ENCODE measurements at regions not wholly inside any gene's neighbourhood (a gene's known extent, or its start where the extent isn't known, plus 50 kb on each side); places are given as distances from the start of the nearest gene placed in this dataset.

DNA sequence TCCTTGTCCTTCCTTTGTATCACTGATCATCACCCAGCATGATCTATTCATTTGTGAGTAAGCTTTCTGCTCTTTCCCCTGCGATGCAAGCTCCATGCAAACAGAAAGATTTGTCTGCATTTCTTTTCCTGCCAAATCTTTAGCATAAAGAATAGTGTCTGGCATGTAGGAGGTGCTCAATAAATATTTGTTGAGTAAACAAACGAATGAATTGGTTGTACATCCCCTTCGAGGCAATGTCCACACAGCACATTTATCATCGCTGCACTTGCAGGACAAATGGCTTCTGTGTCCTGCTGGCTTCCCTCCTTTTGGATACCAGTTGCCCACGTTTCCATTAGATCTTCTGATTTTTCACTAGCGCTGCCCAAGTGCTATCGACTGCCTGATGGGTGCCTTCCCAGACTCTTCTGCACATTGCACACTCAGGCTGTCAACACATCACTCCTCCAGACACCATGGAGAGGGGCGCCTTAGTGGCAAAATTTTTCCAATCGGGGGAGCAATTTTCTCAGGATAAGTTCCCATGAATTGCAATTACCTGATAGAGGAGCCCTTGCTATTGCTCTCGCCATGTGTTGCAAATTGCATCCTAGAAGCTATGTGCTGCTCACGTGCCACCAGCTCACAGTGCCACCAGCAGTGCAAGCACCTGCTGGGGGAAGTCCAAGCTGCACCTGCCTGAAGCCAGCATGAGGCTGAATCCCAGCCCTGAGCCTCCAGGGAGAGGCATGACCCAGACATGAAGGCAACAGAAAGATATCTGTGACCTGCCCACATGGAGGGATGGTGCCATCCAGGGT, 206.6 kb downstream of the KIF26A start:
- no peaks in the 10 kb centered on the region for H3K9me3 ChIP-seq
- H3K36me3 ChIP-seq, result no peaks in the 10 kb centered on the region
- in situ Hi-C loops (cut with MboI; ENCODE audit: low sequenced_read_pairs in 4 of 4) (no loop called here), intact Hi-C loops (cut with DNase I; ENCODE audit: low total_unique reads) (no loop called here)
- H3K4me1 ChIP-seq, result no peaks in the 10 kb centered on the region
- no peak overlapping the region for H3K4me3 ChIP-seq
- no peak for TF ChIP-seq POLR2A (IDR thresholded peaks at IDR 0.05)
- DNase-seq (no peak), ATAC-seq (no peak)
- peaks cover 6 to 16% (median 9%) of the 10 kb centered on the region in 3 donors for H3K27me3 ChIP-seq
- H3K27ac ChIP-seq, result no peak overlapping the region

DNA sequence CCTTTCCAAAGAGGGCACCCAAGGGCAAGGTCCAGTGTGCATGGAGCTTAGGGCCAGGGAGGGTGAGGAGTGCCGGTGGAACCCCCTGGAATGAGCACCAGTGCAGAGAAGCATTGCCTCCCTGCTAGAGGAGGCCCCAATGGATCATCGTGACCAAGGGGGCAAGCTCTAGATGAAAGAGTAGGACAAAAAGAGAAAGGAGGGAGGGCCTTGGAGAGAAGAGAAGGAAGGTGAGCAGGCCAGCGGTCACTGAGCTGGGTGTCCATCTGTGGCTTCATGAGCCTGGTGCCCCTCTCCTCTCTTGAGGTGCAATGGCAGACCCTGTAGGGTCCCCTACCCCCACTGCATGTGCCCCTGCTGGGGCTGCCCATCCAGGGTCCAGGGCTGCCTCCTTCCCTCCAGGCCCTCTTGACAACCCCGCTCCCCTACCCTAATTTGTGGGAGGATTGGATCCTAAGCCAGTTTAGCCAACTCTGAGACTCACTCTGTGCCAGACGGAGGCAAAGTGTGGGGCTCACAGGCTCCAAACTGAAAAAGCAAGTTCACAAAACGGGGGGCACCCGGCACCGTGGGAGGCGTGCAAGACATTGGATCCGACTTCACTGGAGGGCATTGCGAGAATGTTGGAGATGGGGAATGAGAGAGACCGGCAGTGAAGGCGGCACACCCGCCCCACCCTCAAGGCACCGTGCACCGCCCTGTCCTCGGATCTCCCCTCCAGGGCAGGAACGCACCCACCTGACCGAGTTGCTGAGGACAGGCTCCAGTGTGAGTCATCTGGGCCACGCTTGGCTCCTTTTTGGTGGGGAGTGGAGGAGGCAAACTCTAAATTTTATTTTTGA, 207.5 kb downstream of the KIF26A start:
- Histone ChIP-seq H3K4me3 (no peak overlapping the region), H3K9me3 (no peaks in the 10 kb centered on the region), H3K4me1 (no peaks in the 10 kb centered on the region), H3K36me3 (no peaks in the 10 kb centered on the region), H3K27me3 (peaks cover 6 to 14% (median 9%) of the 10 kb centered on the region in 3 donors), H3K27ac (no peak overlapping the region)
- intact Hi-C loops (cut with DNase I; ENCODE audit: low total_unique reads) (no loop called here), in situ Hi-C loops (cut with MboI; ENCODE audit: low sequenced_read_pairs in 4 of 4) (no loop called here)
- ATAC-seq, result no peak
- no peak for DNase-seq
- TF ChIP-seq, protein P1, sequence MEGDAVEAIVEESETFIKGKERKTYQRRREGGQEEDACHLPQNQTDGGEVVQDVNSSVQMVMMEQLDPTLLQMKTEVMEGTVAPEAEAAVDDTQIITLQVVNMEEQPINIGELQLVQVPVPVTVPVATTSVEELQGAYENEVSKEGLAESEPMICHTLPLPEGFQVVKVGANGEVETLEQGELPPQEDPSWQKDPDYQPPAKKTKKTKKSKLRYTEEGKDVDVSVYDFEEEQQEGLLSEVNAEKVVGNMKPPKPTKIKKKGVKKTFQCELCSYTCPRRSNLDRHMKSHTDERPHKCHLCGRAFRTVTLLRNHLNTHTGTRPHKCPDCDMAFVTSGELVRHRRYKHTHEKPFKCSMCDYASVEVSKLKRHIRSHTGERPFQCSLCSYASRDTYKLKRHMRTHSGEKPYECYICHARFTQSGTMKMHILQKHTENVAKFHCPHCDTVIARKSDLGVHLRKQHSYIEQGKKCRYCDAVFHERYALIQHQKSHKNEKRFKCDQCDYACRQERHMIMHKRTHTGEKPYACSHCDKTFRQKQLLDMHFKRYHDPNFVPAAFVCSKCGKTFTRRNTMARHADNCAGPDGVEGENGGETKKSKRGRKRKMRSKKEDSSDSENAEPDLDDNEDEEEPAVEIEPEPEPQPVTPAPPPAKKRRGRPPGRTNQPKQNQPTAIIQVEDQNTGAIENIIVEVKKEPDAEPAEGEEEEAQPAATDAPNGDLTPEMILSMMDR (IDR thresholded peaks at IDR 0.05 in 4 of 5, conservative IDR thresholded peaks at IDR 0.05 in 1 of 5), result no peak
- no peak for TF ChIP-seq POLR2A (IDR thresholded peaks at IDR 0.05)

DNA sequence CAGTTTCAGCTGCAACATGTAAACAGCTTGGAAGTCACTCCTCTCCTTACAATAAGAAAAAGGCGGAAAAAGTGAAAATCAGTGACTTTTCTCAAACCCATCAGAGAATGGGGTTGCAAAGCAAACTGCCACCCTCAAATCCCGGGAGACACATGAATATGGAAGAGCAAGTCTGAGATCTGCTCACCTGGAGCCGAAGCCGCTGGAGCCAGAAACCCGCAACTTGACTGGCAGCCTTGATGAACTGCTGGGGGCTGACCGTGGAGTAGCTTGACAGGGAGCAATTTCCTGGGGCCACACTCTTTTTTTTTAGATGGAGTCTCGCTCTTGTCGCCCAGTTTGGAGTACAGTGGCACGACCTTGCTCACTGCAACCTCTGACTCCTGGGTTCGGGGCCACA, 208.2 kb downstream of the KIF26A start:
- no peaks in the 10 kb centered on the region for H3K9me3 ChIP-seq
- DNase-seq (no peak), ATAC-seq (no peak)
- H3K27ac ChIP-seq, result no peak overlapping the region
- in situ Hi-C loops (cut with MboI; ENCODE audit: low sequenced_read_pairs in 4 of 4) (no loop called here), intact Hi-C loops (cut with DNase I; ENCODE audit: low total_unique reads) (no loop called here)
- H3K4me3 ChIP-seq, result no peak overlapping the region
- H3K36me3 ChIP-seq, result no peaks in the 10 kb centered on the region
- no peak for TF ChIP-seq POLR2A (IDR thresholded peaks at IDR 0.05)
- TF ChIP-seq, protein P1 (IDR thresholded peaks at IDR 0.05 in 4 of 5, conservative IDR thresholded peaks at IDR 0.05 in 1 of 5), result no peak
- peaks cover 6 to 13% (median 8%) of the 10 kb centered on the region in 3 donors for H3K27me3 ChIP-seq
- no peaks in the 10 kb centered on the region for H3K4me1 ChIP-seq

DNA sequence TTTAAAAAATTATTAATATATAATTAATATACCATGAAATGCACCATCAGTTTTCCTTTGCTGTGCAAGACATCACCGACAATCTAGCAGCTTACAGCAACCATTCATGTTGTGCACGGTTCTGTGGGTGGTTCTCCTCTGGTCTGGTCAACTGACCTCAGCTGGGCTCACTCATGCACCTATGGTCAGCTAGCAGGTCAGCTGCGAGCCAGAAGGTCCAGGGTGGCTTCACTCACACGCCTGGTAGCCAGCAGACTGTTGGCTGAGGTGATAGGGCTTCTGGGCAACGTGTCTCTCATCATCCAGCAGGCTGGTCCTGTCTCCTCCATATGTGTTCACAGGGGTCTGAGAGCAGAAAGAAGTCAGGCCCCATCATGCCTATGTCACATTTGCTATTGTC, 210.4 kb downstream of the KIF26A start:
- in situ Hi-C loops (cut with MboI; ENCODE audit: low sequenced_read_pairs in 4 of 4), result no loop called here

More for the DNA sequence above, 210.4 kb downstream of the KIF26A start:
- H3K27me3 ChIP-seq, result peaks cover 0 to 10% (median 3%) of the 10 kb centered on the region in 3 donors
- no peak overlapping the region for H3K4me3 ChIP-seq
- H3K4me1 ChIP-seq, result no peaks in the 10 kb centered on the region
- DNase-seq (no peak), ATAC-seq (no peak)
- intact Hi-C loops (cut with DNase I; ENCODE audit: low total_unique reads), result no loop called here
- TF ChIP-seq, protein P1 (IDR thresholded peaks at IDR 0.05 in 4 of 5, conservative IDR thresholded peaks at IDR 0.05 in 1 of 5), result no peak
- TF ChIP-seq POLR2A (IDR thresholded peaks at IDR 0.05), result no peak
- no peak overlapping the region for H3K27ac ChIP-seq
- H3K36me3 ChIP-seq, result no peaks in the 10 kb centered on the region
- H3K9me3 ChIP-seq, result no peaks in the 10 kb centered on the region
